ENCODE measurements at regions not wholly inside any gene's neighbourhood (a gene's known extent, or its start where the extent isn't known, plus 50 kb on each side); places are given as distances from the start of the nearest gene placed in this dataset.

DNA sequence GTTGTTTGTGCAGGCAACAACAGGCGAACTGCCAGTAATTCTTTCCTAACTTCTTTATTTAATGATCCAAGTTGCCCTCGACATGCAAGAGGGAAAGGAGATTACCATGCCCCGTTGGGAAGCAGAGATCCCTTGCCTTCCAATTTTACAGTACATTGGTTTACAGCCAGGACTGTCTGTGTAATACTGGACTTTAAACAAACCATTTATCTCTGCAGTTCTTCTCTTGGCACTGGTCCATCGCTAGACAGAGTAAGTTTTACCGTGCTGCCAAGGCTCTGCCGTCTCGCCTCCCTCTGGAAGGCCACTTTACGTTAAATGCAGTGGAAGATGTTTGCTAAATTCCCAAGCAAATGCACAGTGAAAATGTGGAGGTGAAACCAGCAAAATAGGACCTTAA lies 660.3 kb upstream of the PRKX start:
- ATAC-seq: no peak
- no peak overlapping the region for H3K27ac Mint-ChIP-seq
- no peaks in the 10 kb centered on the region for H3K36me3 Mint-ChIP-seq
- no peak for DNase-seq
- H3K27me3 Mint-ChIP-seq: no peaks in the 10 kb centered on the region
- POLR2A ChIA-PET: no interaction called here
- H3K4me1 Mint-ChIP-seq: no peaks in the 10 kb centered on the region
- peaks cover 0 to 15% (median 0%) of the 10 kb centered on the region in 9 donors for H3K9me3 Mint-ChIP-seq
- H3K4me3 Mint-ChIP-seq: no peak overlapping the region

DNA sequence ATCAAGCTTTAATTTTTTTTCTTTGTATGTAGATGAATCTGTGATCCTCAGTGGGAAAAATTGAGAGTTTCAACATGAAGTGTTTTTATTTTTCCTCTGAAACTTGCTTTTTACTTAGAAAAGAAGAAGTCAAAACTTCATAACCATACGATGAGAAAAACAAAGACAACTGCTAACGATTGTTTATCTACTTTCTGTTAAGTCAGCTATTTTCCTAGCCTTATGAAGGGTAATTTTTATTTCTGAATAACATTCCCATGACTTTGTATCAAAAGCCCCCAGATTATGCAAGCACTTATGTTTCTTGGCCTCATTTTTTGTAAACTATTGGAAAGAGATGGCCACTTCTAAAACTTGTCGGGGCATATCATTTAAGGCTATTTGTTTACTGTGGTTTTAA lies 645.1 kb upstream of the PRKX start:
- DNase-seq (no peak), ATAC-seq (no peak)
- H3K36me3 Mint-ChIP-seq: peaks cover 0 to 1% (median 0%) of the 10 kb centered on the region in 3 donors
- POLR2A ChIA-PET: no interaction called here
- H3K27ac Mint-ChIP-seq: no peak overlapping the region
- H3K4me1 Mint-ChIP-seq: no peaks in the 10 kb centered on the region
- no peak overlapping the region for H3K4me3 Mint-ChIP-seq
- peaks cover 0 to 5% (median 0%) of the 10 kb centered on the region in 9 donors for H3K9me3 Mint-ChIP-seq
- H3K27me3 Mint-ChIP-seq: no peaks in the 10 kb centered on the region

GRCh38 chrX:4322916-4323315 lies 609.5 kb upstream of the PRKX start:
- peaks cover 0 to 4% (median 0%) of the 10 kb centered on the region in 9 donors for H3K9me3 Mint-ChIP-seq
- peaks cover 0 to 1% (median 0%) of the 10 kb centered on the region in 5 donors for H3K27me3 Mint-ChIP-seq
- POLR2A ChIA-PET: no interaction called here
- H3K4me1 Mint-ChIP-seq: no peaks in the 10 kb centered on the region
- DNase-seq: no peak
- H3K27ac Mint-ChIP-seq: no peak overlapping the region
- no peak for ATAC-seq
- no peak overlapping the region for H3K4me3 Mint-ChIP-seq
- no peaks in the 10 kb centered on the region for H3K36me3 Mint-ChIP-seq

- H3K27ac Mint-ChIP-seq: no peak overlapping the region
- ATAC-seq (no peak), DNase-seq (no peak)
- no peaks in the 10 kb centered on the region for H3K4me1 Mint-ChIP-seq
- POLR2A ChIA-PET: no interaction called here
- H3K4me3 Mint-ChIP-seq: no peak overlapping the region
- H3K9me3 Mint-ChIP-seq: peaks cover 0 to 10% (median 0%) of the 10 kb centered on the region in 9 donors
- peaks cover 0 to 4% (median 0%) of the 10 kb centered on the region in 3 donors for H3K36me3 Mint-ChIP-seq
- H3K27me3 Mint-ChIP-seq: peaks cover 0 to 1% (median 0%) of the 10 kb centered on the region in 5 donors
Measured at GRCh38 chrX:4320436-4320947, 607.0 kb upstream of the PRKX start.

DNA sequence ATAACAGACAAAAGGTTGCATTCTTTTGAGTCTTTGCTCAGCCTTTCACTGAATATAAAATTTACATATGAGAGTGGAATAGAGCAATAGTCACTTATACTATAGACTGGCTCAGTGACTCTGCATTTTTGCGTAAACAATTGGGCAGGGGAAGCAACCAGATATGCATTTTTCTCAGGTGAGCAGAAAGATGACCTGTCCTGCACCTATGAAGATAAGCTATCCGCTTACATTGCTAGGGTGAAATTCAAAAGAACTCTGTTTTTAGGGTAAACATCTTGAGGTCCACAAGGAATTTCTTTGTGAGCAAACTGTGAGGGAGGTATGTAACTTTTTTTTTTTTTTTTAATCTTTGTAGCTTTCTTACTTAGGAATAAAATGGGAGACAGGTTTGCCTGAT lies 602.4 kb upstream of the PRKX start:
- POLR2A ChIA-PET: no interaction called here
- Mint-ChIP-seq H3K4me3 (no peak overlapping the region), H3K9me3 (peaks cover 0 to 17% (median 12%) of the 10 kb centered on the region in 9 donors), H3K27me3 (no peaks in the 10 kb centered on the region), H3K4me1 (no peaks in the 10 kb centered on the region), H3K27ac (no peak overlapping the region), H3K36me3 (peaks cover 0 to 4% (median 0%) of the 10 kb centered on the region in 3 donors)
- ATAC-seq: no peak
- no peak for DNase-seq

DNA sequence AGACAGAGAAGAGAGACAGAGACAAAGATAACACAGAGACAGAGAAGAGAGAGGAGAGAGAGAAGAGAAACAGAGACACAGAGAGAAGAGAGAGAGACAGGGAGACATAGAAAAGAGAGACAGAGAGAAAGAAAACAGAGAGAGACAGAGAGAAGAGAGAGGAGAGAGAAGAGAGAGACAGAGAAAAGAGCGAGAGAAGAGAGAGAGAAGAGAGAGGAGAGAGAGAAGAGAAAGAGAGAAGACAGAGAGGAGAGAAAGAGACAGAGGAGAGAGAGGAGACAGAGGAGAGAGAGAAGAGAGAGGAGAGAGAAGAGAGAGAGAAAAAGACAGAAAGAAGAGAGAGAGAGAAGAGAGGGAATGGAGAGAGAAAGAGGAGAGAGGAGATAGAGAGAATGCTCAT lies 601.1 kb upstream of the PRKX start:
- peak overlapping the region in 1 of 10 donors; percentile 48 for H3K27ac Mint-ChIP-seq
- ATAC-seq (no peak), DNase-seq (no peak)
- POLR2A ChIA-PET: no interaction called here
- H3K9me3 Mint-ChIP-seq: peaks cover 0 to 17% (median 12%) of the 10 kb centered on the region in 9 donors
- H3K27me3 Mint-ChIP-seq: no peaks in the 10 kb centered on the region
- H3K36me3 Mint-ChIP-seq: peaks cover 0 to 4% (median 0%) of the 10 kb centered on the region in 3 donors
- no peak overlapping the region for H3K4me3 Mint-ChIP-seq
- H3K4me1 Mint-ChIP-seq: no peaks in the 10 kb centered on the region

GRCh38 chrX:4277122-4277521 lies 563.7 kb upstream of the PRKX start:
- Mint-ChIP-seq H3K4me1 (no peaks in the 10 kb centered on the region), H3K36me3 (no peaks in the 10 kb centered on the region), H3K27me3 (no peaks in the 10 kb centered on the region), H3K27ac (no peak overlapping the region), H3K9me3 (peaks cover 0 to 27% (median 3%) of the 10 kb centered on the region in 9 donors), H3K4me3 (no peak overlapping the region)
- POLR2A ChIA-PET: no interaction called here
- DNase-seq (no peak), ATAC-seq (no peak)

DNA sequence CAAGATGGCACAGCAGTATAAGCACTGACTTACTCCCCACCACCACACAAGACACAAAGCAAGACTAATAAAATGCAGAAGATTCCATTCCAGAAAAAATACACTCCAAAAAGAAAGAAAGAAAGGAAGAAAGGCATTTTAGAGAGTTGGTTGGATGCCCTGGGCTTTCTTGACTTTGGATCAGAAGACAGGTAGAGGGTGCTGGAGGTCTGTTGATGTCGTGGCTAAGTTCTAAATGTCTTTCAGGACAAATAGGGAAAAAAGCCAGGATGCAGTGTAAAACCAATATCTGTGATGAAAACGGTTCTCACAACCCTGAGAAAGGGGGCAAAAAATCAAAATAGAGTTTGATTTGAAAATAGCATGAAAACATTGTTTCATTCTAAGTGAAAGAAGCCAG lies 555.2 kb upstream of the PRKX start:
- Mint-ChIP-seq H3K36me3 (no peaks in the 10 kb centered on the region), H3K9me3 (peaks cover 0 to 9% (median 0%) of the 10 kb centered on the region in 9 donors), H3K27ac (no peak overlapping the region), H3K4me3 (no peak overlapping the region), H3K27me3 (peaks cover 0 to 8% (median 0%) of the 10 kb centered on the region in 5 donors), H3K4me1 (no peaks in the 10 kb centered on the region)
- ATAC-seq (no peak), DNase-seq (no peak)
- POLR2A ChIA-PET: no interaction called here

- Mint-ChIP-seq H3K9me3 (peaks cover 0 to 12% (median 0%) of the 10 kb centered on the region in 9 donors), H3K27me3 (peaks cover 0 to 8% (median 0%) of the 10 kb centered on the region in 5 donors), H3K27ac (no peak overlapping the region), H3K36me3 (peaks cover 0 to 4% (median 0%) of the 10 kb centered on the region in 3 donors), H3K4me1 (peaks cover 0 to 8% (median 0%) of the 10 kb centered on the region in 4 donors), H3K4me3 (no peak overlapping the region)
- no peak for ATAC-seq
- POLR2A ChIA-PET: no interaction called here
- no peak for DNase-seq
Measured at GRCh38 chrX:4265036-4265435, 551.6 kb upstream of the PRKX start.

DNA sequence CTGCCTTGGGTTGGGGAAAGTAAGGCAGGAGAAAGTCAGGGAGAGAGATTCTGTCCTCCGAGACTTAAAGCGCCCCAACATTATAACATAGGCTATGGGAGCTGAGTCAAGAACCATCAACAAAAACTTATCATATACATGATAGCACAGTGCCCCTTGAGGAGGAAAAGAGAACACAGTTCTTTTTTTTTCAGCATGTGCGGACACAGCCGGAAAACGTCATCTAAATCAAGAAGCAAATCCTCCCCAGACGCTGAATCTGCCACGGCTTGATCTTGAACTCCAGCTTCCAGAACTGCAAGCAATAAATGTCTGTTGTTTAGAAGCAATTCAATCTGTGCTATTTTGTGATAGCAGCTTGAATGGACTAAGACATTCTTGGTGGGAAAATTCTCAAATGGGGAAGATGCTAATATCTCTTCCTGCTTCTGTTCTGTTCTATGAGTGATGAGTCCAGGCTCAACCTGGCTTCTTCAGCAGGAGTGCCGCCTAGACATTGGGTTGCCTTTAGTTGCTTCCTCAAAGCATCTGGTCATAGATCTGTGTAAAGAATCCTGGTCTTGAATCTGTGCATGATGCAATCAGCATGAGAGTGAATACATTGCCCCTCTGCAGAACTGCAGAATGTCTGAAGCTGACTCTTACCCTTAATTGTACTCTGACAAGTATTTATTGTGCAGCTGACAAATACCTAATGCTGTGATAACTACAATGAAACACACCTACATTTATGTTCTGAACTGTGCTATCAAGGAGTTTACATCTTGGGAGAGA lies 549.8 kb upstream of the PRKX start:
- peaks cover 0 to 9% (median 0%) of the 10 kb centered on the region in 9 donors for H3K9me3 Mint-ChIP-seq
- DNase-seq (peak in 1 of 10 donors; percentile 5), ATAC-seq (no peak)
- H3K27ac Mint-ChIP-seq: no peak overlapping the region
- H3K4me1 Mint-ChIP-seq: peaks cover 0 to 8% (median 0%) of the 10 kb centered on the region in 4 donors
- H3K4me3 Mint-ChIP-seq: peak overlapping the region in 5 of 10 donors; percentile 3 to 48 (median 23)
- POLR2A ChIA-PET: no interaction called here
- H3K27me3 Mint-ChIP-seq: peaks cover 0 to 8% (median 0%) of the 10 kb centered on the region in 5 donors
- H3K36me3 Mint-ChIP-seq: peaks cover 0 to 4% (median 0%) of the 10 kb centered on the region in 3 donors

DNA sequence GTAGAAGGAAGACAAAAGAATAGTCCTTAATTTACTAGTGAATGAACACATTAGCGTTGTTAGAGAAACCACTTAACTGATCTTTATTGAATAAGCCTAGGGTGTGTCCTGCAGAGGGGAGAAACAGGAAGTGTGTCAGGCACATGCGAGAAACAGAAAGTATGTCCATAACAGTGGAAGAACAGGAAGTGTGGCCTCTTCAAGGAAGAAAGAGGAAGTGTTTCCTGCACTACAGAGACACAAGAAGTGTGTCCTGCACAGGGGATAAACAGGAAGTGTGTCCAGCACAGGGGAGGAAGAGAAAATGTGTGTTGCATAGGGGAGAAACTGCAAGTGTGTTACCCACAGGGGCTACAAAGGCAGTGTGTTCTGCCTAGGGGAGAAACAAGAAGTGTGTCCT lies 539.6 kb upstream of the PRKX start:
- Mint-ChIP-seq H3K27me3 (peaks cover 0 to 2% (median 0%) of the 10 kb centered on the region in 5 donors), H3K4me1 (peaks cover 3 to 9% (median 6%) of the 10 kb centered on the region in 4 donors), H3K4me3 (peak overlapping the region in 7 of 10 donors; percentile 20 to 77 (median 60)), H3K9me3 (peaks cover 0 to 40% (median 10%) of the 10 kb centered on the region in 9 donors), H3K36me3 (peaks cover 0 to 25% (median 0%) of the 10 kb centered on the region in 3 donors), H3K27ac (peak overlapping the region; percentile 49 to 89 (median 85))
- peak in 2 of 10 donors; percentile 7 to 27 for DNase-seq
- peak in 1 of 2 donors; percentile 40 for ATAC-seq
- POLR2A ChIA-PET: no interaction called here

- ATAC-seq (no peak), DNase-seq (no peak)
- POLR2A ChIA-PET: no interaction called here
- Mint-ChIP-seq H3K4me1 (peaks cover 3 to 9% (median 6%) of the 10 kb centered on the region in 4 donors), H3K36me3 (peaks cover 0 to 22% (median 0%) of the 10 kb centered on the region in 3 donors), H3K4me3 (no peak overlapping the region), H3K27me3 (peaks cover 0 to 3% (median 0%) of the 10 kb centered on the region in 5 donors), H3K9me3 (peaks cover 0 to 49% (median 10%) of the 10 kb centered on the region in 9 donors), H3K27ac (no peak overlapping the region)
Measured at GRCh38 chrX:4249401-4249800, 536.0 kb upstream of the PRKX start.

DNA sequence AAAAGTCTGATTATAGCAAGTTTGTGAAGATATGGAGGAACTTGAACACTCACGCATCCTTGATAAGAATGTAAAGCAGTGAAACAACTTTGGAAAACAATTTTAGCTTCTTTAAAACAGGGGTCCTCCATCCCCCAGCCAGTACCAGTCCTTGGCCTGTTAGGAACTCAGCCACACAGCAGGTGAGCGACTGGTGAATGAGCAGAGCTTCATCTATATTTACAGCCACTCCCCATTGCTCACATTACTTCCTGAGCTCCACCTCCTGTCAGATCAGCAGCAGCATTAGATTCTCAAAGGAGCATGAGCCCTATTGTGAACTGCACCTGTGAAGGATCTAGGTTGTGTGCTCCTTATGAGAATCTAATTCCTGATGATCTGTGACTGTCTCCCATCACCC lies 530.3 kb upstream of the PRKX start:
- POLR2A ChIA-PET: no interaction called here
- H3K36me3 Mint-ChIP-seq: peaks cover 0 to 6% (median 0%) of the 10 kb centered on the region in 3 donors
- H3K4me3 Mint-ChIP-seq: no peak overlapping the region
- H3K27me3 Mint-ChIP-seq: peaks cover 0 to 2% (median 0%) of the 10 kb centered on the region in 5 donors
- DNase-seq (no peak), ATAC-seq (no peak)
- H3K4me1 Mint-ChIP-seq: peaks cover 0 to 4% (median 0%) of the 10 kb centered on the region in 4 donors
- H3K27ac Mint-ChIP-seq: peak overlapping the region in 1 of 10 donors; percentile 23
- H3K9me3 Mint-ChIP-seq: peaks cover 0 to 33% (median 7%) of the 10 kb centered on the region in 9 donors
